ENCODE measurements at regions not wholly inside any gene's neighbourhood (a gene's known extent, or its start where the extent isn't known, plus 50 kb on each side); places are given as distances from the start of the nearest gene placed in this dataset.
A peak's percentile ranks its signal among the peaks of the same experiment; 100 is the strongest.

DNA sequence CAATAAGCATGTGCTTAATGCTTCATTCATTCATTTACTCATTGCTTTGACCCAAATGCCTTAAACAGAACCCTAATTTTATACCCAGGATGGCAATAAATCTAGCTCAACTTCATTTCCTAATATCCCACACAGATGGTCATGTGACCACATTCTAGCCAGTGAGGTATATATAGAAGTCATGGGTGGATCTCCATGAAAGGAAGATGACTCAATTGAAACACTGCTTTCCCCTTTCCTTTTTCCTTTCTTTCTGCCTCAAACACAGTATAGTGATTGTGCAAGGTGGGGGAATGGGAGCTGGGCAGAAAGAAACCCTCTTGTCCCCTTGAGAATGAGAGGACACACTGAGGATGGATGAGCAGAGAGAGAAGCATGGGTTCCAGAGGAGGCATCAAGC lies 183.5 kb upstream of the PRICKLE2 start:
- ATAC-seq (ENCODE audit: low FRiP score in 2 of 2) = no peak
- H3K4me1 ChIP-seq = peaks cover 8 to 15% (median 14%) of the 10 kb centered on the region in 4 donors
- TF ChIP-seq POLR2AphosphoS5 (IDR thresholded peaks at IDR 0.05) (no peak), POLR2A (IDR thresholded peaks at IDR 0.05) (no peak), EP300 (IDR thresholded peaks at IDR 0.05) (no peak)
- TF ChIP-seq, protein P1, sequence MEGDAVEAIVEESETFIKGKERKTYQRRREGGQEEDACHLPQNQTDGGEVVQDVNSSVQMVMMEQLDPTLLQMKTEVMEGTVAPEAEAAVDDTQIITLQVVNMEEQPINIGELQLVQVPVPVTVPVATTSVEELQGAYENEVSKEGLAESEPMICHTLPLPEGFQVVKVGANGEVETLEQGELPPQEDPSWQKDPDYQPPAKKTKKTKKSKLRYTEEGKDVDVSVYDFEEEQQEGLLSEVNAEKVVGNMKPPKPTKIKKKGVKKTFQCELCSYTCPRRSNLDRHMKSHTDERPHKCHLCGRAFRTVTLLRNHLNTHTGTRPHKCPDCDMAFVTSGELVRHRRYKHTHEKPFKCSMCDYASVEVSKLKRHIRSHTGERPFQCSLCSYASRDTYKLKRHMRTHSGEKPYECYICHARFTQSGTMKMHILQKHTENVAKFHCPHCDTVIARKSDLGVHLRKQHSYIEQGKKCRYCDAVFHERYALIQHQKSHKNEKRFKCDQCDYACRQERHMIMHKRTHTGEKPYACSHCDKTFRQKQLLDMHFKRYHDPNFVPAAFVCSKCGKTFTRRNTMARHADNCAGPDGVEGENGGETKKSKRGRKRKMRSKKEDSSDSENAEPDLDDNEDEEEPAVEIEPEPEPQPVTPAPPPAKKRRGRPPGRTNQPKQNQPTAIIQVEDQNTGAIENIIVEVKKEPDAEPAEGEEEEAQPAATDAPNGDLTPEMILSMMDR (IDR thresholded peaks at IDR 0.05) = no peak
- H3K4me3 ChIP-seq = no peak overlapping the region
- no peak for DNase-seq
- H3K27me3 ChIP-seq = no peaks in the 10 kb centered on the region
- peak overlapping the region in 2 of 4 donors; percentile 14 to 20 for H3K27ac ChIP-seq
- H3K9me3 ChIP-seq = no peaks in the 10 kb centered on the region
- H3K36me3 ChIP-seq = no peaks in the 10 kb centered on the region

DNA sequence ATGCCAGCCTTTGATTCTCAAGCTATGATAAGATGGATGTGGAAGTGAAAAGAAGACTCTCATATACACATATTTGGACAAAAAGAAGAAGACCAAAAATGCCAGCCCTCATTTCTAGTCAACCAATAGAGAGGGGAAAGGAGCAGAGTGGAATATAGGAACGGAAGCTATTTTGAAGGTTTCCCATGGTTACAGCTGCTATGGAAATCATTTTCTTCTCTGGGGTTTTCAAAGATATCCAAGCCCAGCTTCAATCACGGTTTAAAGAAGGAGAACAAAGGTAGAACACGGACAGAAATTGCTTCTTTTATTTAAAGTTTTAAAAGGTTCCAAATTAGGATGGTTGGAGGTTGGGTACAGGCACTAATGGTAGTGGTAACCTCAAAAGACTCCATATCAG lies 181.0 kb upstream of the PRICKLE2 start:
- H3K4me1 ChIP-seq = peaks cover 5 to 14% (median 11%) of the 10 kb centered on the region in 4 donors
- no peak overlapping the region for H3K4me3 ChIP-seq
- 78 to 88% methylated on average over 3 of the region's 3 CpGs for WGBS, 2 donors
- H3K9me3 ChIP-seq = no peaks in the 10 kb centered on the region
- H3K27ac ChIP-seq = peak overlapping the region in 2 of 4 donors; percentile 64 to 74
- DNase-seq = no peak
- TF ChIP-seq, protein P1 (IDR thresholded peaks at IDR 0.05) = no peak
- TF ChIP-seq POLR2AphosphoS5 (IDR thresholded peaks at IDR 0.05) = no peak
- no peak for TF ChIP-seq EP300 (IDR thresholded peaks at IDR 0.05)
- no peak for TF ChIP-seq POLR2A (IDR thresholded peaks at IDR 0.05)
- ATAC-seq (ENCODE audit: low FRiP score in 2 of 2) = no peak
- H3K36me3 ChIP-seq = no peaks in the 10 kb centered on the region
- no peaks in the 10 kb centered on the region for H3K27me3 ChIP-seq

DNA sequence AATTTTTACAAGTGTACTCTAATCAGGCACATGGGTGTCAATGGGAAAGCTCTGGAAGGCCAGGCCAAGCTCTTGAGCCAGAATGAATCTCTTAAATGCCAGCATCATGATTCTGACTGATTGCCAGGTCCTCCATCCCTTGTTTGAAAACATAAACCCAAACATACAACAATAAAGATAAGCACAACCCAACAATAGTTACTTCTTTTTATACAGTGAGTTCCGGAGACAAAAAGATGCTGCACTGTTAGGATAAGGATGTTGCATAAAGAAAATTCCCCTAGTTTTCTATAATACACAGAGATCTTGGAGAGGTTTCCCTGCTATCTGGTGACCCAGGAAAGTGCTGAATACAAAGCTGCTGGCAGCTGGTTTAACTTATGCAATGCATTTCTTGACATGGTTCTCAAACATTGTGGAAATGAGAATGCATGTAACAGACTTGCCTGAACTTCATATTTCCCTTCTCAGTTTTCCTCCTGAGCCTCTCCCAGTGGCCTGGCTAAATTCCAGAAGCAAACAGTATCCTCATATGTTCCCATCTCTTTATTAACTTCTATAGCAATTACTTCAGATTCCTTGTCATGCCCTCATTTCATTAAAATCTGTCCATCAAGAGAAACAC lies 180.1 kb upstream of the PRICKLE2 start:
- DNase-seq = no peak
- H3K36me3 ChIP-seq = no peaks in the 10 kb centered on the region
- no peaks in the 10 kb centered on the region for H3K9me3 ChIP-seq
- ATAC-seq (ENCODE audit: low FRiP score in 2 of 2) = no peak
- H3K27ac ChIP-seq = peak overlapping the region in 3 of 4 donors; percentile 26 to 74 (median 64)
- no peaks in the 10 kb centered on the region for H3K27me3 ChIP-seq
- no peak overlapping the region for H3K4me3 ChIP-seq
- WGBS, 2 donors = 45 to 88% methylated on average over 1 of the region's 1 CpG
- peaks cover 5 to 14% (median 11%) of the 10 kb centered on the region in 4 donors for H3K4me1 ChIP-seq
- TF ChIP-seq EP300 (IDR thresholded peaks at IDR 0.05) (peak in 2 of 4 donors; percentile 51 to 61), POLR2AphosphoS5 (IDR thresholded peaks at IDR 0.05) (no peak)

DNA sequence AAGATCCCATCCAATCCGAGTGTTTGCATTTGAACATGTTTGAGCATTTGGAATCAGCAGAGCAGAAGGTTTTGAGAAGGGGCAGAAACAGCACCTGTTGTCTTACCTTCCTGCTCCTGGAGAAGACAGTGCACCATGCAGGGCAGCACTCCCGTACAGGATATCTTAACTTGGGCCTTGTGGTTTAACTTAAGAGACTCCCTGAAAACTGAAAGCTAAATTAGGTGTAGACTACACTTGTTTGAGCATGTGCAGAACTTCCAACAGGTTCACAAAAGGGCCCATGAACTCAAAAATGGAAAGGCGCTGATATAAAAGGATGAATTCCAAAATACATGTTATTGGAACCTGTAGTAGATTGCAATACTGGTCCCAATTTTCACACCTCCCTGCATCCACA lies 175.4 kb upstream of the PRICKLE2 start:
- ATAC-seq (ENCODE audit: low FRiP score in 2 of 2) (no peak), DNase-seq (no peak)
- no peak overlapping the region for H3K4me3 ChIP-seq
- H3K27ac ChIP-seq = no peak overlapping the region
- H3K9me3 ChIP-seq = no peaks in the 10 kb centered on the region
- no peaks in the 10 kb centered on the region for H3K36me3 ChIP-seq
- TF ChIP-seq POLR2AphosphoS5 (IDR thresholded peaks at IDR 0.05) (no peak), EP300 (IDR thresholded peaks at IDR 0.05) (no peak), POLR2A (IDR thresholded peaks at IDR 0.05) (no peak)
- TF ChIP-seq, protein P1 (IDR thresholded peaks at IDR 0.05) = no peak
- WGBS, 2 donors = 77 to 79% methylated on average over 3 of the region's 3 CpGs
- H3K27me3 ChIP-seq = no peaks in the 10 kb centered on the region
- peaks cover 8 to 20% (median 10%) of the 10 kb centered on the region in 4 donors for H3K4me1 ChIP-seq

DNA sequence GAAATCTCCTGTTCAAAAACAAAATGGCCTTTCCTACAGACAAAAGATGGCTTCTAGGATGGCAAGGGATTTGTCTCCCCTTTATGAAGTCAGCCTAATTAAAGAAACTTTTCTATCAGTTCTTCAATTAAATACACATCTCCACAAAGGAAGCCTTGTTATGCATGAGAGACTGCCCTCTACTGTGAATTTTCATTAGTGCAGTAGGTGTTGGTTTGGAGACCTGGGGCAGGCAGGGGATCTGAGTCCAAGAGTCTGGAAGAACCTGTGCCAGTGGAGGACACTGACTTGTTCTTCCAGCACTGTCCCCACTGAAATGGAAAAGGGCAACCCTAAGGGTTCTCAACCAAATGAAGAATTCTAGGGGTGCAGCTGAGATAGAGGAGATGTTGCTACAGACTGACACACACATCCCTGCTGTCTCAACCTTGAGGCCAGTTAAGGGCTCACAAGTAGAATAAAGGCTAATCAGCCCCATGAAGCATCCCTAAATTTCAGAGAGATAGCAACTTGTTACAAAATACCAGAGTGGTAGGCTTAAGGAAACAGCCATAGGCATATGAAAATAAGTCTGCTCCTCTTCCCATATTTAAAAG lies 174.0 kb upstream of the PRICKLE2 start:
- Histone ChIP-seq H3K27ac (peak overlapping the region in 1 of 4 donors; percentile 23), H3K36me3 (no peaks in the 10 kb centered on the region), H3K9me3 (no peaks in the 10 kb centered on the region), H3K4me3 (no peak overlapping the region), H3K27me3 (no peaks in the 10 kb centered on the region), H3K4me1 (peaks cover 0 to 9% (median 2%) of the 10 kb centered on the region in 4 donors)
- ATAC-seq (ENCODE audit: low FRiP score in 2 of 2) (peak; percentile 73 to 78), DNase-seq (no peak)
- no peak for TF ChIP-seq POLR2AphosphoS5 (IDR thresholded peaks at IDR 0.05)
- no peak for TF ChIP-seq POLR2A (IDR thresholded peaks at IDR 0.05)
- TF ChIP-seq, protein P1 (IDR thresholded peaks at IDR 0.05) = peak; percentile 53 to 72 (median 67)

Measured in upper lobe of left lung (tissue), 6 donors.